Right cardiac atrium (tissue), 5 donors: ENCODE measurements at regions not wholly inside any gene's neighbourhood (a gene's known extent, or its start where the extent isn't known, plus 50 kb on each side); places are given as distances from the start of the nearest gene placed in this dataset.

Experiments
- ATAC-seq, 2 donors: fragments of 200-7000 bp; cut with Tn5 transposase; one replicate each; pipeline versions ENCODE4 v1.8.0 to v1.9.1; 2020; ENCODE audit warnings: moderate library complexity in 2 of 2, mild to moderate bottlenecking in 1 of 2
- DNase-seq, 3 donors: peaks; one replicate each; pipeline ENCODE4 v3.0.0-alpha.2; 2020
- H3K27ac ChIP-seq: one replicate; pipeline ENCODE4 v1.5.1; 2013; ENCODE audit warnings: mild to moderate bottlenecking, low read length, control low read depth, moderate library complexity
- H3K27me3 ChIP-seq: one replicate; pipeline ENCODE4 v1.6.1; 2013; ENCODE audit not compliant: control insufficient read depth, insufficient read depth
- H3K4me1 ChIP-seq: one replicate; pipeline ENCODE4 v1.6.1; 2013; ENCODE audit warnings: low read length; ENCODE audit not compliant: control insufficient read depth, insufficient read depth
- H3K4me3 ChIP-seq: one replicate; pipeline ENCODE4 v1.5.1; 2013; ENCODE audit warnings: low read length, control low read depth
- H3K9me3 ChIP-seq: one replicate; pipeline ENCODE4 v1.6.1; 2013; ENCODE audit warnings: low read length; ENCODE audit not compliant: control insufficient read depth
- WGBS: extraction: QIAGEN DNeasy Blood & Tissue Kit; methylation state at CpG from one replicate; pipeline ENCODE4 v1.1.7; 2013; 5-methylcytosine and 5-hydroxymethylcytosine counted together
- intact Hi-C, 4 donors: fragments of 100-400 bp; cut with DNase I; formaldehyde crosslinking; loops; one replicate each; pipeline versions ENCODE4 v1.11.0 to v1.14.0; 2022 to 2023
- donor health status: healthy with polysubstance abuse.
- donor health status: DM: no; HTN: yes; CAD: no.
- donor health status: DM: no; HTN: no; CAD: no.
- donor health status: DM: no; HTN: yes; CAD: no; lungs with severe emphysema.
- donor health status: DM: yes; HTN: yes; CAD: no.

DNA sequence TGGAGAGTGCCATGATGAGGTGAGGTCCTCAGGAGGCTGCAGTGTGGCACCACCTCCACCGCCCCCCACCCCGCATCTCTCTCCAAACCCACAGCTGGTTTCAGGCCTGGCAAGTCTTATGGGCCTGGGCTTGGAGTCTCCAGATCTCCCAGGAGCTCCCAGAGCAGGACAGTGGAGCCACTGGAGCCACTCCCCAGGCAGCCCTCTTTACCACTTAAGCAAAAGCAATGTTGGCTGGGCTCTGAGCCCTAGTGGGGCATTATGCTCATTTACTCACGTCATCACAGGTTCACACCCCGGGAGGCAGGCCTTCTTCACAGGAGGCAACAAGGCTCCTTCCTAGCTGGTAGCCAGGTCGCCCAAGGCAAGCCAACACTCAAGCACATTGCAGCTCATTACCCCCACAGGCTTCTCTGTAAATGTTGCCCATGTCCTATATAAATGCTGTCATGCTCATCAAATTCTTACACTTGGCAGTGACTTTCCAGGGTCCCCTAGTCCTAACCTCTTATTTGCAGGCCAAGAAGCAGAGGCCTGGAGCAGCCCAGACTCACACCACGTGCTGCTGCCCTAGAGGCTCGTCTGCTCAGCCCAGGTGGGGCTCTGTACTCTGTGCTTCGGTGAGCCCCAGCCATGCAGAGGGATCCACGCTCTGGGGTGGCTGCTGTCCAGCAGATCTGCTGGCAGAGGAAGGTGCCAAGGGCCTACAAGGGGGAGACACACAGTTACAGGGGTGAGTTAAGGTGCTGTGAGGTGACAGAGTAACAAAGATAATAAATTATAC is 459.3 kb downstream of the MATN1 start:
- Histone ChIP-seq H3K4me3 (no peak overlapping the region), H3K4me1 (no peaks in the 10 kb centered on the region), H3K27me3 (no peaks in the 10 kb centered on the region), H3K9me3 (no peaks in the 10 kb centered on the region), H3K27ac (no peak overlapping the region)
- intact Hi-C loops, result no loop called here
- 71% methylated on average over 9 of the region's 9 CpGs for WGBS
- DNase-seq, result no peak
- ATAC-seq, result peak in 1 of 2 donors; percentile 11

DNA sequence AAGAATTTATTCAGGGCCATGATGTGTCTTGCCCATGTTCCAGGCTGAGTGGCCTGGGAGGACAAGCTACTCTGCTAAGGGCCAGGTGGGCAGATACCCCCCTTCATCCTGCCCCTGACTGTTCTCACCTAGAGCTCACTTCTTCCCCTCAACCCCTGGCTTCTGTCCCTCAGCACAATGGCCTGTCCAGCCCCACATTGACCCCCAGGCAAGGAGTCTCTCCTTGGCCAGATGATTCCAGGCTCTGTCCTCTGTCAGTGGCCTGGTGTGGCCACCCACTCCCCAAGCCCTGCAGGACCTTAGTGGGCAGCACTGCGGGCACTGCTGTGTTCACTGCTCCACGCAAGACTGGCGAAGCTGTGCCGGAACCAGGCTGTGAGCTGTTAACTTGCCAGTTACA is 460.0 kb downstream of the MATN1 start:
- intact Hi-C loops, result no loop called here
- WGBS, result 90% methylated on average over 4 of the region's 4 CpGs
- no peaks in the 10 kb centered on the region for H3K4me1 ChIP-seq
- DNase-seq, result no peak
- no peaks in the 10 kb centered on the region for H3K27me3 ChIP-seq
- no peaks in the 10 kb centered on the region for H3K9me3 ChIP-seq
- no peak overlapping the region for H3K27ac ChIP-seq
- no peak for ATAC-seq
- no peak overlapping the region for H3K4me3 ChIP-seq

DNA sequence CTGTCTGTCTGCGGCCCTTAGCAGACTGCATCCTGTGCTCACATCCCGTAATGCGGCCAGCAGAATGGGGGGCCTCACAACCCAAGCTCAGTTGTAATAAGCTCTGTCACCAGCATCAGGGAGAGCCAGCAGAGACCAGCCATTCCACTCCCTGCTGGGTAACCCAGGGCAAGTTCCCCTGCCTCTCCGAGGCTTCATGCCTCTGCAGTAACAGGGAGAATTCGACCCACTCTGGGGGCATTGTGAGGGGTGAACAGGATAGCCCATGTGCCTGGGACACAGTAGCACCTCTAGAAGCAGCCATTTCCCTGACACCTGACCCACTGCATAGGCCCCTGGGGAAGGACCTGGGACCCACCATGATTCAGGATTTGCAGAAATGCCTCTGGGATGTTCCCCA is 461.2 kb downstream of the MATN1 start:
- H3K4me3 ChIP-seq, result no peak overlapping the region
- WGBS, result 68% methylated on average over 5 of the region's 5 CpGs
- no peaks in the 10 kb centered on the region for H3K9me3 ChIP-seq
- no peaks in the 10 kb centered on the region for H3K4me1 ChIP-seq
- no peak overlapping the region for H3K27ac ChIP-seq
- no peak for DNase-seq
- ATAC-seq, result no peak
- H3K27me3 ChIP-seq, result no peaks in the 10 kb centered on the region
- intact Hi-C loops, result no loop called here

DNA sequence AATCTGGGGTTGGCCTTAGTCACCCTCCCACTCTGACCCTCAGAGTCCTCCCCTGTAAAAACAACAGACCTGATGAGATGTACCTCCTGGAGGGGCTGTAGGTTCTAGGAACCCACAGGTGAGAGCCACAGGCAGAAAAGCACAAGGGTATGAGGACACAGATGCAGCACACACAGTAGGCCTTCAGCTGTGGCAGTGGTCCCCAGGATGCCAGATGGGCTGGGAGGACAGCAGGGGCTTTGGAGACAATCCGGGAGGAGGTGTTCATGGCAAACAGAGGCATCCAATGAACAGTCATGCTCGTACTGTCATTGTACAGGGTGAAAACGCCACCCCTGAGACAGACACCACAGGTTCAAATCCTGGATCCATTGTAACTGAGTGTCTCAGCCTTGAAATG is 463.1 kb downstream of the MATN1 start:
- intact Hi-C loops, result no loop called here
- ATAC-seq (no peak), DNase-seq (no peak)
- Histone ChIP-seq H3K27me3 (no peaks in the 10 kb centered on the region), H3K9me3 (no peaks in the 10 kb centered on the region), H3K27ac (no peak overlapping the region), H3K4me1 (no peaks in the 10 kb centered on the region), H3K4me3 (no peak overlapping the region)
- WGBS, result 60% methylated on average over 3 of the region's 3 CpGs

DNA sequence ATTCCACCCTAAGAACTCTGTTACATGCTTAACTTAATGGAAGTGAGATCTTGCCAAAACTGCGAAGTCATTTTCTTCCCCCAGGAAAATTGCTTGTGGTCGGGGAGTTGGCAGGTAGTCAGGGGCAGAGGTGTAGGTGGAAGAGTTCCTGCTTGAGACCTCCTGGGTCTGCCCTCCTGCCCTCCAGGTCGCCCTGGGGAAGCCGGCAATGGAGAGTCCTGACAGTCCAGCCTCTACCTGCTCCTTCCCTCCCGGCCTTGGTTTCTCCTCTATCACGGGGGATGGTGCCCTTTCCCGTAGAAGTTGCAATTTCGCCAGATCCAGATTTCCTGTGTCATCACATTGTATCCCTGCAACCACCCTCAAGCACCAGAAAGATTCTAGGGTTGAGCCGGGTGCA is 463.8 kb downstream of the MATN1 start:
- intact Hi-C loops, result no loop called here
- WGBS, result 50% methylated on average over 9 of the region's 9 CpGs
- Histone ChIP-seq H3K27me3 (no peaks in the 10 kb centered on the region), H3K27ac (no peak overlapping the region), H3K4me1 (no peaks in the 10 kb centered on the region), H3K9me3 (no peaks in the 10 kb centered on the region), H3K4me3 (no peak overlapping the region)
- no peak for ATAC-seq
- no peak for DNase-seq

DNA sequence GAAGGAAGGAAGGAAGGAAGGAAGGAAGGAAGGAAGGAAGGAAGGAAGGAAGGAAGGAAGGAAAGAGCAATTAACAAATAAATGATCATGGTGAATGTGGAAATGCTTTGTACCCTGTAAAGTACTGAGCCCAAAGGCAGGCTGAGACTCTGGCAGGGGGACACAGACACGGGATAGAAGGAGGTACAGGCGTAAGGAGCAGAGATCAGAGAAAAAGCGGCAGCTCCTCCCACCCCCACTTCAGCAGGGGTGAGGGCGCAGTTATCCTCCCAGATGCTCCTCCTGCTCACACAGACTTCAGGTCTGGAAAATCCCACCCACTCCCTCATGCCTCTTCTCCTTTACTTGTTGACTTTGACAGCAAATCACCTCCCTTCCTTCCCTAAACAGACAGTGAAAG is 464.5 kb downstream of the MATN1 start:
- DNase-seq (no peak), ATAC-seq (no peak)
- H3K4me3 ChIP-seq, result no peak overlapping the region
- intact Hi-C loops, result no loop called here
- H3K9me3 ChIP-seq, result no peaks in the 10 kb centered on the region
- 7% methylated on average over 4 of the region's 4 CpGs for WGBS
- H3K27me3 ChIP-seq, result no peaks in the 10 kb centered on the region
- H3K27ac ChIP-seq, result no peak overlapping the region
- H3K4me1 ChIP-seq, result no peaks in the 10 kb centered on the region

DNA sequence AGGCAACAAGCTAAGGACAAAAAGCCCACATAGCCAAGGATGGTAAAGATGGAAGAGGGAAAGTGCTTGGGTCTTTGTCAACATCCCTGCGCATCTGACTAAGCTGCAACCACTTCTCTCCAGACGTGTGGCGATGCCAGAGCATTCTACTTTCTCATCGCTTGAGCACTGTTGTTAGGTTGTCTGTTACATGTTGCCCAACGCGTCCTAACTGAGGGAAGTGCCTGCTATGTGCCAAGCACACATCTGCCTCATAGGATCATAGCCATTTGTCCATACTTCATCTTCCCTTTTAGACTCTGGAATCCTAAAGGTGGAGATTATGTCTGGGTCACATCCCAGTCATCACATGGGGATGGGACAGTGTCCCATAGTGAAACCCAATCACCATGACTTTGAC is 464.9 kb downstream of the MATN1 start:
- H3K9me3 ChIP-seq, result no peaks in the 10 kb centered on the region
- H3K27me3 ChIP-seq, result no peaks in the 10 kb centered on the region
- H3K4me3 ChIP-seq, result no peak overlapping the region
- WGBS, result 85% methylated on average over 6 of the region's 6 CpGs
- intact Hi-C loops, result no loop called here
- H3K27ac ChIP-seq, result no peak overlapping the region
- DNase-seq, result no peak
- H3K4me1 ChIP-seq, result no peaks in the 10 kb centered on the region
- no peak for ATAC-seq

DNA sequence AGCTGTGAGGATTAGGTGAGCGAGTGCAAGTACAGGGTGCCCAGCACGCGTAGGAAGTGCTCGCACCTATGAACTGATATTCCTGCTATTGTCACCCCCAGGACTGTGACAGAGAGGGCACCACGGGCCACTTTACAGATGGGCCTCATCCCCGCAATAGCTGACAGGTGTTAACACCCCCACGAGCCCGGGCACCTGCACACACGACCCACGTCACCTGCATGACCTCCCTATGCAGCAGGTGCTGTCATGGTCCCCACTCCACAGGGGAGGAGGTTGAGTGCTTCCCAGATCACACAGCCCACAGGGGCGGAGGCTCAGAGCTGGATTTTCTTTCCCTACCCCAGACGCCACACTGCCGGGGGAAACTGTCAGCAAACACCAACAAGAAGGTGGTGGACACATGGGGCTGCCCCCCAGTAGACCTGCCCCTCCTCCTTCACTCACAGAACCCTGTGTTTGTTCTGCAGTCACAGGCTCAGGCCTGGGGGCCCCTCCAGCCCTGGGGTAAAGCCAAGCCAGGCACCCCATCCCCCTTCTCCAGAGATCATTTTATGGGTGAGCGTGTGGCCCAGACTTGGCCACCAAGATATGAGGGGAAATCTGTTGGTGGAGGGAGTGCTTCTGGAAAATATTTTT is 465.5 kb downstream of the MATN1 start:
- H3K4me1 ChIP-seq, result no peaks in the 10 kb centered on the region
- H3K27ac ChIP-seq, result no peak overlapping the region
- DNase-seq (no peak), ATAC-seq (no peak)
- 83% methylated on average over 14 of the region's 14 CpGs for WGBS
- no peaks in the 10 kb centered on the region for H3K27me3 ChIP-seq
- no peaks in the 10 kb centered on the region for H3K9me3 ChIP-seq
- H3K4me3 ChIP-seq, result no peak overlapping the region
- intact Hi-C loops, result no loop called here

DNA sequence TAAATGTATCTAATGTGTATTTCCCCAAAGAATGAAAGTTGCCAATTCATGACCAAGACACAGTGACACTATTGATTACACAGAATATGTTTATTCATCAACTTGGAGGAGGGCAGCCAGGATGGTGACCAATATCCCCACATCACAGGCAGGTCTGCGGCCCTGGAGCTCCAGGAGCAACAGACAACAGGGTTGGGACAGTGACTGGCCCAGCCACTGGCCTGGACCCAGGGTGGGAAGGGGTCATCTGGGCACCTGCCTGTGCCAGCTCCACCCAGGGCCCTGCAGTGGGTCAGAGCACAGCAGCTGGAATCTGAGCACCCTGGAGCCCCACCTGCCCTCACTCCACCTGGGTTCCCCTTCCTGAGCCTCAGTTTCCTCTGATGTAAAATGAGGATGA is 466.1 kb downstream of the MATN1 start:
- intact Hi-C loops, result no loop called here
- no peaks in the 10 kb centered on the region for H3K9me3 ChIP-seq
- DNase-seq (no peak), ATAC-seq (no peak)
- WGBS, result 88% methylated on average over 1 of the region's 1 CpG
- no peaks in the 10 kb centered on the region for H3K4me1 ChIP-seq
- H3K27ac ChIP-seq, result no peak overlapping the region
- H3K27me3 ChIP-seq, result no peaks in the 10 kb centered on the region
- no peak overlapping the region for H3K4me3 ChIP-seq

DNA sequence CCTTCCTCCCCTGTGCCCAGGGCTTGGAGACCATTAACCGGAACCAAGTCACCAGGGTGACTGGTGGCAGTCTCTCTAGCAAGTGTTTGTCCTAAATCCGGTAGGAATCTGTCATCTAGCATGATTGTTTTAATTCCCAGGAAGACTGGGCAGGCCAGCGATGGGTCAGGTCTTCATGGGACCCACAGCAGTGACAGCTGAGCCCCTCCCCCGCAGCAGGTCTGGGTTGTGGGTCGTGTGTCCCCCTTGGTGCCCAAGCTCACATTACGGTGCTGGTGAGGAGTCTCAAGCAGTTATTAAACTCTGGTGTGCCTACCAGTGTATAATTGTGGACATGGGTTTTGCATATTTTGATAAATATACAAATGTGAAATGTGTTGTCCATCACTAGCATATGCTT is 466.5 kb downstream of the MATN1 start:
- Histone ChIP-seq H3K9me3 (no peaks in the 10 kb centered on the region), H3K27me3 (no peaks in the 10 kb centered on the region), H3K27ac (no peak overlapping the region), H3K4me1 (no peaks in the 10 kb centered on the region), H3K4me3 (no peak overlapping the region)
- 77% methylated on average over 6 of the region's 6 CpGs for WGBS
- intact Hi-C loops, result no loop called here
- ATAC-seq (no peak), DNase-seq (no peak)

DNA sequence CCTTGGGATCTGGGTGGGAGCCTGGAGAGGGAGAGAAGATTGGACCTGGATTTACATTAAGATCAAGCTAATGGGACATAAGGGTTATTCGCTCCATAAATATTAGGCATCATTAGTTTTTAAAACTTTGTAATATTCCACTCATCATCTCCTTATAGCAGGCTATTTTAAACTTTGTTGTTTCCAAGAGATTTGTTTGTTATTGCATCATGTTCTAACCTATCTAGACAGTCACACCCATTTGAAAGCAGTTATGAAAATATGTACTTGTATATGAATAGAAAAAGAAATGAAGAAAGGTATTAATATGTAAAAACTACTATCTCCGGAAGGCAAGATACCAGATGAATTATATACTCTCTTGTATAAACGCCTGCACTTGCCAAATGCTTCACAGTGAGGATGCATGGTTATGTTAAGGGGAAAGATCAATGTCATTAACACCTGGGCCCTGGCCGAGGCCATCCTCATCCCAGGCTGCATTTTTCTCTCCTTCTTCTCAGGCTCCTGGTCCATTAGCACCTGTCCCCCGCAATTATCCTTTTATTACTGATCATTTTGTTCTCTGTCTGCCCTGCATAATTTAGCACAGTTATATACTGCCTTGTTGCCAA is 468.2 kb downstream of the MATN1 start:
- H3K4me1 ChIP-seq, result no peaks in the 10 kb centered on the region
- H3K27me3 ChIP-seq, result no peaks in the 10 kb centered on the region
- ATAC-seq, result no peak
- intact Hi-C loops, result no loop called here
- WGBS, result 58% methylated on average over 5 of the region's 5 CpGs
- DNase-seq, result no peak
- H3K4me3 ChIP-seq, result no peak overlapping the region
- H3K9me3 ChIP-seq, result no peaks in the 10 kb centered on the region
- no peak overlapping the region for H3K27ac ChIP-seq
